ENCODE measurements at regions not wholly inside any gene's neighbourhood (a gene's known extent, or its start where the extent isn't known, plus 50 kb on each side); places are given as distances from the start of the nearest gene placed in this dataset.

- TF ChIP-seq, protein P1, sequence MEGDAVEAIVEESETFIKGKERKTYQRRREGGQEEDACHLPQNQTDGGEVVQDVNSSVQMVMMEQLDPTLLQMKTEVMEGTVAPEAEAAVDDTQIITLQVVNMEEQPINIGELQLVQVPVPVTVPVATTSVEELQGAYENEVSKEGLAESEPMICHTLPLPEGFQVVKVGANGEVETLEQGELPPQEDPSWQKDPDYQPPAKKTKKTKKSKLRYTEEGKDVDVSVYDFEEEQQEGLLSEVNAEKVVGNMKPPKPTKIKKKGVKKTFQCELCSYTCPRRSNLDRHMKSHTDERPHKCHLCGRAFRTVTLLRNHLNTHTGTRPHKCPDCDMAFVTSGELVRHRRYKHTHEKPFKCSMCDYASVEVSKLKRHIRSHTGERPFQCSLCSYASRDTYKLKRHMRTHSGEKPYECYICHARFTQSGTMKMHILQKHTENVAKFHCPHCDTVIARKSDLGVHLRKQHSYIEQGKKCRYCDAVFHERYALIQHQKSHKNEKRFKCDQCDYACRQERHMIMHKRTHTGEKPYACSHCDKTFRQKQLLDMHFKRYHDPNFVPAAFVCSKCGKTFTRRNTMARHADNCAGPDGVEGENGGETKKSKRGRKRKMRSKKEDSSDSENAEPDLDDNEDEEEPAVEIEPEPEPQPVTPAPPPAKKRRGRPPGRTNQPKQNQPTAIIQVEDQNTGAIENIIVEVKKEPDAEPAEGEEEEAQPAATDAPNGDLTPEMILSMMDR (IDR thresholded peaks at IDR 0.05), result no peak
- TF ChIP-seq POLR2A (IDR thresholded peaks at IDR 0.05) (no peak), POLR2AphosphoS5 (IDR thresholded peaks at IDR 0.05) (no peak), EP300 (IDR thresholded peaks at IDR 0.05) (no peak)
Measured at GRCh38 chr4:129600898-129601297, 504.9 kb downstream of the C4orf33 start.

Data from gastroesophageal sphincter (tissue), 3 donors.